AG20443 (cell line): ENCODE measurements at regions not wholly inside any gene's neighbourhood (a gene's known extent, or its start where the extent isn't known, plus 50 kb on each side); places are given as distances from the start of the nearest gene placed in this dataset.

Experiments
- DNase-seq: peaks from one replicate; pipeline ENCODE4 v3.0.0; 2012; ENCODE audit warnings: low spot score, mixed read lengths

- peak; percentile 32 for DNase-seq
Measured at GRCh38 chr9:79013715-79014610, 557.8 kb upstream of the TLE4 start.

- no peak for DNase-seq
Measured at GRCh38 chr9:79014929-79015699, 556.7 kb upstream of the TLE4 start.

GRCh38 chr9:79015951-79016350 lies 555.8 kb upstream of the TLE4 start:
- no peak for DNase-seq

GRCh38 chr9:79020276-79020675 lies 551.5 kb upstream of the TLE4 start:
- no peak for DNase-seq

- no peak for DNase-seq
Measured at GRCh38 chr9:79021084-79021483, 550.7 kb upstream of the TLE4 start.

- peak; percentile 83 for DNase-seq
Measured at GRCh38 chr9:79023134-79023580, 548.6 kb upstream of the TLE4 start.

GRCh38 chr9:79026316-79026715 lies 545.4 kb upstream of the TLE4 start:
- DNase-seq = no peak

- no peak for DNase-seq
Measured at GRCh38 chr9:79028101-79028500, 543.7 kb upstream of the TLE4 start.

- DNase-seq = no peak
Measured at GRCh38 chr9:79034583-79034982, 537.2 kb upstream of the TLE4 start.

GRCh38 chr9:79037338-79037737 lies 534.4 kb upstream of the TLE4 start:
- DNase-seq = no peak

GRCh38 chr9:79040671-79041070 lies 531.1 kb upstream of the TLE4 start:
- no peak for DNase-seq

GRCh38 chr9:79041266-79041665 lies 530.5 kb upstream of the TLE4 start:
- no peak for DNase-seq

GRCh38 chr9:79043916-79044315 lies 527.8 kb upstream of the TLE4 start:
- DNase-seq = no peak

GRCh38 chr9:79046401-79046800 lies 525.4 kb upstream of the TLE4 start:
- no peak for DNase-seq

GRCh38 chr9:79049371-79049770 lies 522.4 kb upstream of the TLE4 start:
- no peak for DNase-seq

GRCh38 chr9:79053598-79053997 lies 518.2 kb upstream of the TLE4 start:
- DNase-seq = no peak

- DNase-seq = no peak
Measured at GRCh38 chr9:79054500-79054899, 517.3 kb upstream of the TLE4 start.

GRCh38 chr9:79056041-79056440 lies 515.7 kb upstream of the TLE4 start:
- DNase-seq = no peak

- DNase-seq = peak; percentile 23
Measured at GRCh38 chr9:79057576-79057975, 514.2 kb upstream of the TLE4 start.

GRCh38 chr9:79060766-79061165 lies 511.0 kb upstream of the TLE4 start:
- DNase-seq = no peak

- no peak for DNase-seq
Measured at GRCh38 chr9:79061752-79062616, 509.8 kb upstream of the TLE4 start.

- no peak for DNase-seq
Measured at GRCh38 chr9:79073201-79073600, 498.6 kb upstream of the TLE4 start.
